ENCODE measurements at regions not wholly inside any gene's neighbourhood (a gene's known extent, or its start where the extent isn't known, plus 50 kb on each side); places are given as distances from the start of the nearest gene placed in this dataset.
"Not testable (repeated sequence)": the region's sequence is repeated elsewhere in the genome, so short reads cannot be mapped to it uniquely, and the experiment has no call there.

DNA sequence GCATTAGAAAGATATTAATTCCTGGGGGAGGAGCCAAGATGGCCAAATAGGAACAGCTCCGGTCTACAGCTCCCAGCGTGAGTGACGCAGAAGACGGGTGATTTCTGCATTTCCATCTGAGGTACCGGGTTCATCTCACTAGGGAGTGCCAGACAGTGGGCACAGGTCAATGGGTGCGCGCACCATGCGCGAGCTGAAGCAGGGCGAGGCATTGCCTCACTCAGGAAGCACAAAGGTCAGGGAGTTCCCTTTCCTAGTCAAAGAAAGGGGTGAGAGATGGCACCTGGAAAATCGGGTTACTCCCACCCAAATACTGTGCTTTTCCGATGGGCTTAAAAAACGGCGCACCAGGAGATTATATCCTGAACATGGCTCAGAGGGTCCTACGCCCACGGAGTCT lies 68.0 kb upstream of the SNX19 start:
- not testable (repeated sequence) for TF ChIP-seq CC2D1A (IDR thresholded peaks at IDR 0.05); FOXM1 (IDR thresholded peaks at IDR 0.05; ENCODE audit: low read depth); FOXM1 (CRISPR knock-in tag; IDR thresholded peaks at IDR 0.05; ENCODE audit: low read depth); ZKSCAN1 (IDR thresholded peaks at IDR 0.05; ENCODE audit: low read depth, low read length); HDAC6 (IDR thresholded peaks at IDR 0.05; ENCODE audit: low read depth, low read length); KDM1A (IDR thresholded peaks at IDR 0.05); CREB1 (IDR thresholded peaks at IDR 0.05); CREB1 (CRISPR knock-in tag; IDR thresholded peaks at IDR 0.05)
- TF ChIP-seq, protein P1, sequence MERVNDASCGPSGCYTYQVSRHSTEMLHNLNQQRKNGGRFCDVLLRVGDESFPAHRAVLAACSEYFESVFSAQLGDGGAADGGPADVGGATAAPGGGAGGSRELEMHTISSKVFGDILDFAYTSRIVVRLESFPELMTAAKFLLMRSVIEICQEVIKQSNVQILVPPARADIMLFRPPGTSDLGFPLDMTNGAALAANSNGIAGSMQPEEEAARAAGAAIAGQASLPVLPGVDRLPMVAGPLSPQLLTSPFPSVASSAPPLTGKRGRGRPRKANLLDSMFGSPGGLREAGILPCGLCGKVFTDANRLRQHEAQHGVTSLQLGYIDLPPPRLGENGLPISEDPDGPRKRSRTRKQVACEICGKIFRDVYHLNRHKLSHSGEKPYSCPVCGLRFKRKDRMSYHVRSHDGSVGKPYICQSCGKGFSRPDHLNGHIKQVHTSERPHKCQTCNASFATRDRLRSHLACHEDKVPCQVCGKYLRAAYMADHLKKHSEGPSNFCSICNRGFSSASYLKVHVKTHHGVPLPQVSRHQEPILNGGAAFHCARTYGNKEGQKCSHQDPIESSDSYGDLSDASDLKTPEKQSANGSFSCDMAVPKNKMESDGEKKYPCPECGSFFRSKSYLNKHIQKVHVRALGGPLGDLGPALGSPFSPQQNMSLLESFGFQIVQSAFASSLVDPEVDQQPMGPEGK (CRISPR knock-in tag; IDR thresholded peaks at IDR 0.05; ENCODE audit: borderline replicate concordance): not testable (repeated sequence)
- TF ChIP-seq, protein P2, sequence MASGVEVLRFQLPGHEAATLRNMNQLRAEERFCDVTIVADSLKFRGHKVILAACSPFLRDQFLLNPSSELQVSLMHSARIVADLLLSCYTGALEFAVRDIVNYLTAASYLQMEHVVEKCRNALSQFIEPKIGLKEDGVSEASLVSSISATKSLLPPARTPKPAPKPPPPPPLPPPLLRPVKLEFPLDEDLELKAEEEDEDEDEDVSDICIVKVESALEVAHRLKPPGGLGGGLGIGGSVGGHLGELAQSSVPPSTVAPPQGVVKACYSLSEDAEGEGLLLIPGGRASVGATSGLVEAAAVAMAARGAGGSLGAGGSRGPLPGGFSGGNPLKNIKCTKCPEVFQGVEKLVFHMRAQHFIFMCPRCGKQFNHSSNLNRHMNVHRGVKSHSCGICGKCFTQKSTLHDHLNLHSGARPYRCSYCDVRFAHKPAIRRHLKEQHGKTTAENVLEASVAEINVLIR (CRISPR knock-in tag; IDR thresholded peaks at IDR 0.05): not testable (repeated sequence)

All from K562 (cell line).